Common myeloid progenitor, CD34-positive (primary cell): ENCODE measurements at regions not wholly inside any gene's neighbourhood (a gene's known extent, or its start where the extent isn't known, plus 50 kb on each side); places are given as distances from the start of the nearest gene placed in this dataset.

Experiments
- CTCF ChIA-PET: fragments of 350-600 bp; sonication (Branson Sonifier 250); formaldehyde crosslinking; loops from one replicate; lab custom pipeline; 2021; ENCODE audit warnings: antibody characterized with exemption; lab: Charles Lee
- POLR2A ChIA-PET: fragments of 350-600 bp; sonication (Branson Sonifier 250); formaldehyde crosslinking; loops from one replicate; lab custom pipeline; 2021; ENCODE audit warnings: antibody characterized with exemption; lab: Charles Lee
- DNase-seq, 3 donors: peaks; one replicate each; pipeline versions ENCODE4 v3.0.0 to v3.0.0-alpha.2; 2013
- H3K27ac ChIP-seq, 2 experiments: 1 replicate in 1 of 2; 2 replicates in 1 of 2; pipeline ENCODE4 v1.7.0; 2013; ENCODE audit warnings: inconsistent platforms in 2 of 2, low read length in 2 of 2, mild to moderate bottlenecking in 2 of 2, low read depth in 1 of 2, moderate library complexity in 1 of 2; ENCODE audit not compliant: severe bottlenecking in 2 of 2, insufficient read depth in 1 of 2, poor library complexity in 1 of 2
- H3K27me3 ChIP-seq, 5 experiments: replicated peaks in 2 of 5; 1 replicate in 3 of 5; 2 replicates in 2 of 5; pipeline versions ENCODE4 v1.6.1 to v1.7.0; 2013; ENCODE audit warnings: low read length in 4 of 5, mild to moderate bottlenecking in 2 of 5, moderate library complexity in 2 of 5, inconsistent platforms in 1 of 5; ENCODE audit not compliant: insufficient read depth in 5 of 5, control insufficient read depth in 4 of 5
- H3K36me3 ChIP-seq, 4 experiments: 1 replicate in 2 of 4; 2 replicates in 2 of 4; pipeline versions ENCODE4 v1.6.1 to v1.7.0; 2013; ENCODE audit warnings: low read length in 3 of 4, control low read depth in 1 of 4, mild to moderate bottlenecking in 1 of 4; ENCODE audit not compliant: control insufficient read depth in 4 of 4, insufficient read depth in 4 of 4
- H3K4me1 ChIP-seq, 4 experiments: 1 replicate in 3 of 4; 2 replicates in 1 of 4; pipeline versions ENCODE4 v1.6.1 to v1.7.1; 2013; ENCODE audit warnings: low read length in 3 of 4, mild to moderate bottlenecking in 3 of 4, control low read depth in 1 of 4, inconsistent platforms in 1 of 4, moderate library complexity in 1 of 4; ENCODE audit not compliant: control insufficient read depth in 4 of 4, insufficient read depth in 4 of 4; ENCODE audit errors: control extremely low read depth in 1 of 4
- H3K4me3 ChIP-seq, 7 experiments: 1 replicate in 4 of 7; 2 replicates in 3 of 7; pipeline versions ENCODE4 v1.5.1 to v1.7.0; 2013; ENCODE audit warnings: mild to moderate bottlenecking in 7 of 7, low read length in 6 of 7, moderate library complexity in 6 of 7, inconsistent platforms in 2 of 7, low read depth in 2 of 7, control low read depth in 1 of 7; ENCODE audit not compliant: insufficient read depth in 4 of 7, control insufficient read depth in 1 of 7; ENCODE audit errors: extremely low read depth in 1 of 7
- H3K9me3 ChIP-seq, 5 experiments: 1 replicate in 4 of 5; 2 replicates in 1 of 5; pipeline versions ENCODE4 v1.6.1 to v1.7.1; 2013; ENCODE audit warnings: low read length in 4 of 5, mild to moderate bottlenecking in 2 of 5, inconsistent platforms in 1 of 5, low read depth in 1 of 5, moderate library complexity in 1 of 5; ENCODE audit not compliant: control insufficient read depth in 4 of 5, insufficient read depth in 2 of 5; ENCODE audit errors: control extremely low read depth in 1 of 5
- WGBS: methylation state at CpG from one replicate; pipeline ENCODE4 v1.1.5; 2013; ENCODE audit not compliant: insufficient coverage; 5-methylcytosine and 5-hydroxymethylcytosine counted together

DNA sequence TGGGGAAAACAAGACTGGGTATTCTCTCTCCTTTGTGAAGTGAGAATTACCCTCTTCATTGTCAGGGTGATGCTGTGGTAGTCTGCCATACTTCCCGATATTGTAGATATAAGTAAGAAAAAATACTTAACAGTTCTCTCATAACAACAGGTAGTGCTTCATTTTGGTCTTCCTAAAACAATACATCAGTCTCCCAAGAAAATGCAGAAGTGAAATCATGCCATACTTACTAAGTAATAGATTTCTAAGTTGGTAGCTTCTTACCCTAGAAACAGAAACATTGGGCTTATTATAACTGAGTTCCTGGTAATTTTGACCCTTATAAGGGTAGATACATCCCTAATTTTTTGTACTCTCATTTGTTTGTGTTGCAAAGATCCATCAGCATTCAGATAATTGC is 460.7 kb upstream of the DCC start:
- WGBS = no CpG with 5 or more reads among the region's 1 CpG
- H3K27ac ChIP-seq = no peak overlapping the region
- H3K4me1 ChIP-seq = no peaks in the 10 kb centered on the region
- DNase-seq = no peak
- CTCF ChIA-PET = interaction anchor here (0.8 kb wide), 1 partner anchor 22 kb away, joined by 3 read pairs; no protein-coding TSS in a partner anchor
- H3K36me3 ChIP-seq = no peaks in the 10 kb centered on the region
- no peak overlapping the region for H3K4me3 ChIP-seq
- POLR2A ChIA-PET = no interaction called here
- peaks cover 0 to 2% (median 0%) of the 10 kb centered on the region in 5 experiments for H3K9me3 ChIP-seq
- H3K27me3 ChIP-seq = no peaks in the 10 kb centered on the region

DNA sequence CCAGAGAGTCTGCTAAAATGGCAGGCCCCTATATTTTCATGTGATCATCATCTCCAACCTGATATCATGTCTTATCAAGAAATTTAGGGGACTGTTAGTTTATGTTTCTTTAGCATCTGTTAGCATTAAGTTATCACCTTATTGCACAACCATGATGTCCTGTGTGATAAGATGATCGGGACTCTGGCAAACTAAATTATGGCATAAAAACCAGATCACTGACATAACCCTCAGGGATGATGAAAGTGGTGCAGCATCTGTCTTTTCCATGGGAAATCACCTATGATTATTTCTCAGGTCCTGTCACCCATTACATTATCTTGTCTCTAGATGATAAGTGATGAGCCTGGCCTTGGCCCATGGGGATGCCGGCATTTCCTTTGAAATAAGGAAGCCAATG is 458.6 kb upstream of the DCC start:
- no peaks in the 10 kb centered on the region for H3K9me3 ChIP-seq
- H3K4me1 ChIP-seq = no peaks in the 10 kb centered on the region
- CTCF ChIA-PET = no interaction called here
- H3K4me3 ChIP-seq = no peak overlapping the region
- DNase-seq = no peak
- H3K36me3 ChIP-seq = no peaks in the 10 kb centered on the region
- 100% methylated on average over 1 of the region's 2 CpGs for WGBS
- POLR2A ChIA-PET = no interaction called here
- no peak overlapping the region for H3K27ac ChIP-seq
- H3K27me3 ChIP-seq = no peaks in the 10 kb centered on the region

DNA sequence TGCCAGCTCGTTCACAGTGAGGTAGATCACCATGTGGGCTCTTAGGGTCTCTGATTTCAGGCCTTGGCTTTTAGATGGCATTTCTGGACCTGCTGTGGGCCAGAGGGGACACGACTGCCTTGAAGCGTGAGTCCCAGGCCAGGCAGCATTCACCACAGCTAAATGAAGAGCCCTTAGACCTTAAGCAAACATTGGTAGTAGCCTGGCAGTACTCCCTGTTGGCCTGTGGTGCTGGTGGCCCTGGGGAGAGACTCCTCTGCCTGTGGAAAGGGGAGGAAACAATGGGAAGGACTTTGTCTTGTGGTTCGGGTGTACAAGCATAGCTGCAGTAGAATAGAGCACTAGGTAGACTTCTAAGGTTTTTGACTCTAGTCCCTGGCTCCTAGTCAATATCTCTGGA is 456.0 kb upstream of the DCC start:
- WGBS = 92% methylated on average over 3 of the region's 4 CpGs
- CTCF ChIA-PET = no interaction called here

DNA sequence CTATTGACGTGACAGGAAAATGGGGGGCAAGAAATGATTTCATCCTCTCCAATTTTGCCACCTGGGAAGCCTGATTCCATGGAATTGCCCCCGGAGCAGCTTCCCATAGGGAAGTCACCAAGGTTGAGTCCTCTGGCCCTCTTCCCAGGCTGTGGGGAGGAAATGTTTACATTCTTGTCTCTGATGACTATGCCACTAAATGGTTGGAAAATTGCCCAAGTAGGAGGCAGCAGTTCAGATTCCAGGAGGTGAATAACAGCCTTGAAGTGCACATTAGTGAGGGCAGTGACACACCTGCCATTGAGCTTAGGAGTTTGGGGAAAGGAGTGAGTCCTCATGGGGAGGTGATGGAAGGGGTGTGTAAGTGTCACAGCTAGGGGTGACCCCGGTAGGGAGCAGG is 449.2 kb upstream of the DCC start:
- Histone ChIP-seq H3K4me3 (no peak overlapping the region), H3K9me3 (no peaks in the 10 kb centered on the region), H3K27me3 (no peaks in the 10 kb centered on the region), H3K36me3 (no peaks in the 10 kb centered on the region), H3K27ac (no peak overlapping the region), H3K4me1 (no peaks in the 10 kb centered on the region)
- POLR2A ChIA-PET = no interaction called here
- no peak for DNase-seq
- CTCF ChIA-PET = no interaction called here
- 86% methylated on average over 2 of the region's 3 CpGs for WGBS

More for the DNA sequence above, 456.0 kb upstream of the DCC start:
- Histone ChIP-seq H3K4me3 (no peak overlapping the region), H3K4me1 (no peaks in the 10 kb centered on the region), H3K27me3 (no peaks in the 10 kb centered on the region), H3K36me3 (no peaks in the 10 kb centered on the region), H3K9me3 (no peaks in the 10 kb centered on the region), H3K27ac (no peak overlapping the region)
- POLR2A ChIA-PET = no interaction called here
- no peak for DNase-seq

DNA sequence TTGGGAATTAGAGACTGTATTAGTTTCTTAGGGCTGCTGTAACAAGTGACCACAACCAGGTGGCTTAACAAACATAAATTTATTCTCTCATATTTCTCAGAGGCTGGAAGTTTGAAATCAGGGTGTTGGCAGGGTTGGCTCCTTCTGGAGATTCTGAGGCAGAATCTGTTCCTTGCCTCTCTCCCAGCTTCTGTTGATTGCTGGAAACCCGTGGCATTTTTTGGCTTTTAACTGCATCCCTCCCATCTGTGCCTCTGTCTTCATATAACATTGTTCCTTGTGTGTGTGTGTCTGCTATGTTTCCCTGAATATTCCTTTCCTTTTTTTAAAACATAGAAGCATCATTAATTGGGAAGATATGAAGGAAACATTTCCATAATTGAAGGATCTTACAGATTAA is 448.1 kb upstream of the DCC start:
- H3K36me3 ChIP-seq = no peaks in the 10 kb centered on the region
- no CpG with 5 or more reads among the region's 1 CpG for WGBS
- no peaks in the 10 kb centered on the region for H3K4me1 ChIP-seq
- DNase-seq = no peak
- H3K4me3 ChIP-seq = no peak overlapping the region
- no peak overlapping the region for H3K27ac ChIP-seq
- POLR2A ChIA-PET = no interaction called here
- CTCF ChIA-PET = no interaction called here
- no peaks in the 10 kb centered on the region for H3K27me3 ChIP-seq
- H3K9me3 ChIP-seq = no peaks in the 10 kb centered on the region

DNA sequence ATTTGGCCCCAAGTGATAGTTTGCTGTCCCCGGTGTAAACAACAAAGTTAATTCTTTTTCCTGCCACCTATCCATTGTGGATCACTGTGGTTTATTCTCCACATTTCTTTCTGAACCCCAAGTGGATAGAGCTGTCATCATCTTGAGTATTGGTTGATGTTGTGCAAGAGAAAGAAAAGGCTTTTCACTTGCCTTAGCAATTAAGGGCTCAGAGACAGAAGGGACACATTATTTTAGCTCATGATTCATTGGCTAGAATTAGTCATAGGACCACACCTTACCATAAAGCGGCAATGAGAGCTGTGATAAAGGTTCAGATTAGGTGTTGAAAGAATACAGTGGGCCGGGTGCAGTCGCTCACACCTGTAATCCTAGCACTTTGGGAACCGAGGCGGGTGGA is 442.1 kb upstream of the DCC start:
- no CpG with 5 or more reads among the region's 6 CpGs for WGBS
- no peak for DNase-seq
- POLR2A ChIA-PET = no interaction called here

DNA sequence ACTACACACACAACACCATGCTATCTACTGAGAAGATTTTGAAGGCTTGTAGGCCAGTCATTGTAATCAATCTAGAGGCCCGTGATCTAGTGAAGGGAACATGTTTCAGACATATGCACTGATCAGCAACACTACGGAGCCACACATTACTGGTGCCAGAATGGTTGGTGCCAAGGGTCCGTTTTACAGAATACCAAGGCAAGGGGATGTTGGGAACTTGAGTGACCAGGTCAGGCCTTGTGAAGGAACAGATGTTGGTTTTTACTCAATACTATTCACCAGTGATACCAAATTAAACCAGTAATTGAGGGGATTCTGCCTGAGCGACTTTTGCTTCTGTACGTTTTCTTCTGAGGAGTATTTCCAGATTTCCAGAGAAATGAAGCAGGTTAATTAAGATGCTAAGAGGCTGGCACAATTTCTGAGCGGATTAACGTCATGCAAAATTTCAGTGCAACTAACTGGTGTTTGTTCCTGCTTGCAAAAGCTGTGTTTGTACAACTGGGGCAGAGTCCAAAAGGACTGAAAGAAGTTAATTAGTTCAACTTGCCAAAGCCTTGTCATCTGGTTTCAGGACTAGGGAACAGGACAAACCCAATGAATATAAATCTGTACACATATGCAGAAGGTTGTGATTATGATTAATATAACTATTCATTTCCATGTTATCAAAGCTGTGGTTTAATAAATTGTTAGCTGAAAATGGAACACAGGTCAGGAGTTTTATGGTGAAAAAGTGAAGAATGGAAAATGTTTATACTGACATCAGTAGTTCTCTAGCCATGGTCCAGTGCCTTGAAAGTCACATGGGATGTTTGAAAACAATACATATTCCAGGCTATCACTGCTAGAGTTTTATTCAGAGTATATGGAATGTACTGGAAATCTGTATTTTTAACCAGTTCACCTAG is 432.1 kb upstream of the DCC start:
- CTCF ChIA-PET = no interaction called here
- Histone ChIP-seq H3K27me3 (no peaks in the 10 kb centered on the region), H3K9me3 (no peaks in the 10 kb centered on the region), H3K27ac (no peak overlapping the region), H3K36me3 (no peaks in the 10 kb centered on the region), H3K4me1 (no peaks in the 10 kb centered on the region), H3K4me3 (no peak overlapping the region)
- 95% methylated on average over 6 of the region's 7 CpGs for WGBS
- POLR2A ChIA-PET = no interaction called here
- no peak for DNase-seq

More for the DNA sequence above, 442.1 kb upstream of the DCC start:
- no peaks in the 10 kb centered on the region for H3K36me3 ChIP-seq
- H3K4me1 ChIP-seq = no peaks in the 10 kb centered on the region
- no peaks in the 10 kb centered on the region for H3K9me3 ChIP-seq
- CTCF ChIA-PET = no interaction called here
- no peaks in the 10 kb centered on the region for H3K27me3 ChIP-seq
- H3K27ac ChIP-seq = no peak overlapping the region
- no peak overlapping the region for H3K4me3 ChIP-seq
